ENCODE measurements at regions not wholly inside any gene's neighbourhood (a gene's known extent, or its start where the extent isn't known, plus 50 kb on each side); places are given as distances from the start of the nearest gene placed in this dataset.

GRCh38 chrX:95974096-95974470, 710.6 kb upstream of the DIAPH2 start:
- H3K9ac ChIP-seq (ENCODE audit: insufficient read depth, low read depth, low read length) = no peak overlapping the region
- H4K20me1 ChIP-seq (ENCODE audit: insufficient read depth, low read length) = no peaks in the 10 kb centered on the region
- H3K36me3 ChIP-seq (replicated peaks in 1 of 2; ENCODE audit: control insufficient read depth in 1 of 2, insufficient read depth in 2 of 2, low read length in 2 of 2) = no peaks in the 10 kb centered on the region
- no peaks in the 10 kb centered on the region for H3K9me3 ChIP-seq (ENCODE audit: low read length)
- TF ChIP-seq SIX4 (CRISPR knock-in tag; IDR thresholded peaks at IDR 0.05) = no peak
- TF ChIP-seq ZNF556 (CRISPR knock-in tag; IDR thresholded peaks at IDR 0.05; ENCODE audit: borderline replicate concordance) = no peak
- no peak overlapping the region for H2AFZ ChIP-seq (ENCODE audit: low read length)
- H3K27ac ChIP-seq (ENCODE audit: extremely low read length, insufficient read depth, low read length) = no peak overlapping the region
- in situ Hi-C loops (cut with HindIII; ENCODE audit: extremely low pct_ligation_motif_present, low pct_unique_long_range_greater_than_20kb) = no loop called here
- no peak overlapping the region for H3K4me3 ChIP-seq (replicated peaks in 1 of 3; ENCODE audit: insufficient read depth in 1 of 3, low read depth in 2 of 3, low read length in 3 of 3)
- FAIRE-seq = no peak
- ChIA-PET POLR2A (no interaction called here), CTCF (ENCODE audit: low intra/inter-chr PET ratio, low total read pairs) (no interaction called here)
- H3K4me1 ChIP-seq (ENCODE audit: insufficient read depth, low read length) = no peaks in the 10 kb centered on the region
- no peak for DNase-seq (ENCODE audit: low spot score)
- no peaks in the 10 kb centered on the region for H3K79me2 ChIP-seq (ENCODE audit: insufficient read depth, low read length)
- intact Hi-C loops (cut with micrococcal nuclease; ENCODE audit: unreplicated experiment) = no loop called here
- 0% methylated on average over 4 of the region's 4 CpGs for whole genome bisulfite sequencing (ENCODE audit: low lambda C conversion rate)
- no peaks in the 10 kb centered on the region for H3K27me3 ChIP-seq (ENCODE audit: control insufficient read depth in 1 of 2, insufficient read depth in 2 of 2, low read length in 2 of 2)
- H3K4me2 ChIP-seq (ENCODE audit: low read depth, low read length) = no peak overlapping the region
- no peak for ATAC-seq
- no TSS peak for BruUV-seq (replicated peaks)

GRCh38 chrX:95974890-95975289, 709.8 kb upstream of the DIAPH2 start:
- FAIRE-seq = no peak
- POLR2A ChIA-PET = no interaction called here
- no peaks in the 10 kb centered on the region for H3K36me3 ChIP-seq (replicated peaks in 1 of 2; ENCODE audit: control insufficient read depth in 1 of 2, insufficient read depth in 2 of 2, low read length in 2 of 2)
- H3K27me3 ChIP-seq (ENCODE audit: control insufficient read depth in 1 of 2, insufficient read depth in 2 of 2, low read length in 2 of 2) = no peaks in the 10 kb centered on the region
- H3K9me3 ChIP-seq (ENCODE audit: low read length) = no peaks in the 10 kb centered on the region
- H3K79me2 ChIP-seq (ENCODE audit: insufficient read depth, low read length) = no peaks in the 10 kb centered on the region
- CTCF ChIA-PET (ENCODE audit: low intra/inter-chr PET ratio, low total read pairs) = no interaction called here
- no CpG with 5 or more reads among the region's 5 CpGs for WGBS (ENCODE audit: low lambda C conversion rate)
- H3K9ac ChIP-seq (ENCODE audit: insufficient read depth, low read depth, low read length) = no peak overlapping the region
- ATAC-seq = no peak
- H3K4me2 ChIP-seq (ENCODE audit: low read depth, low read length) = no peak overlapping the region
- no peak overlapping the region for H3K4me3 ChIP-seq (replicated peaks in 1 of 3; ENCODE audit: insufficient read depth in 1 of 3, low read depth in 2 of 3, low read length in 3 of 3)
- no peak overlapping the region for H2AFZ ChIP-seq (ENCODE audit: low read length)
- in situ Hi-C loops (cut with HindIII; ENCODE audit: extremely low pct_ligation_motif_present, low pct_unique_long_range_greater_than_20kb) (no loop called here), intact Hi-C loops (cut with micrococcal nuclease; ENCODE audit: unreplicated experiment) (no loop called here)
- BruUV-seq (replicated peaks) = no TSS peak
- no peak for DNase-seq (ENCODE audit: low spot score)
- H4K20me1 ChIP-seq (ENCODE audit: insufficient read depth, low read length) = no peaks in the 10 kb centered on the region
- H3K4me1 ChIP-seq (ENCODE audit: insufficient read depth, low read length) = no peaks in the 10 kb centered on the region
- H3K27ac ChIP-seq (ENCODE audit: extremely low read length, insufficient read depth, low read length) = no peak overlapping the region
- TF ChIP-seq ZSCAN29 (CRISPR knock-in tag; conservative IDR thresholded peaks at IDR 0.05) (no peak), ZNF660 (CRISPR knock-in tag; IDR thresholded peaks at IDR 0.05; ENCODE audit: borderline replicate concordance, low read depth) (no peak), ZNF570 (CRISPR knock-in tag; IDR thresholded peaks at IDR 0.05; ENCODE audit: borderline replicate concordance) (no peak)
- TF ChIP-seq, protein P1, sequence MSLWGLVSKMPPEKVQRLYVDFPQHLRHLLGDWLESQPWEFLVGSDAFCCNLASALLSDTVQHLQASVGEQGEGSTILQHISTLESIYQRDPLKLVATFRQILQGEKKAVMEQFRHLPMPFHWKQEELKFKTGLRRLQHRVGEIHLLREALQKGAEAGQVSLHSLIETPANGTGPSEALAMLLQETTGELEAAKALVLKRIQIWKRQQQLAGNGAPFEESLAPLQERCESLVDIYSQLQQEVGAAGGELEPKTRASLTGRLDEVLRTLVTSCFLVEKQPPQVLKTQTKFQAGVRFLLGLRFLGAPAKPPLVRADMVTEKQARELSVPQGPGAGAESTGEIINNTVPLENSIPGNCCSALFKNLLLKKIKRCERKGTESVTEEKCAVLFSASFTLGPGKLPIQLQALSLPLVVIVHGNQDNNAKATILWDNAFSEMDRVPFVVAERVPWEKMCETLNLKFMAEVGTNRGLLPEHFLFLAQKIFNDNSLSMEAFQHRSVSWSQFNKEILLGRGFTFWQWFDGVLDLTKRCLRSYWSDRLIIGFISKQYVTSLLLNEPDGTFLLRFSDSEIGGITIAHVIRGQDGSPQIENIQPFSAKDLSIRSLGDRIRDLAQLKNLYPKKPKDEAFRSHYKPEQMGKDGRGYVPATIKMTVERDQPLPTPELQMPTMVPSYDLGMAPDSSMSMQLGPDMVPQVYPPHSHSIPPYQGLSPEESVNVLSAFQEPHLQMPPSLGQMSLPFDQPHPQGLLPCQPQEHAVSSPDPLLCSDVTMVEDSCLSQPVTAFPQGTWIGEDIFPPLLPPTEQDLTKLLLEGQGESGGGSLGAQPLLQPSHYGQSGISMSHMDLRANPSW (CRISPR knock-in tag; IDR thresholded peaks at IDR 0.05; ENCODE audit: borderline replicate concordance) = no peak
- TF ChIP-seq, protein P2, sequence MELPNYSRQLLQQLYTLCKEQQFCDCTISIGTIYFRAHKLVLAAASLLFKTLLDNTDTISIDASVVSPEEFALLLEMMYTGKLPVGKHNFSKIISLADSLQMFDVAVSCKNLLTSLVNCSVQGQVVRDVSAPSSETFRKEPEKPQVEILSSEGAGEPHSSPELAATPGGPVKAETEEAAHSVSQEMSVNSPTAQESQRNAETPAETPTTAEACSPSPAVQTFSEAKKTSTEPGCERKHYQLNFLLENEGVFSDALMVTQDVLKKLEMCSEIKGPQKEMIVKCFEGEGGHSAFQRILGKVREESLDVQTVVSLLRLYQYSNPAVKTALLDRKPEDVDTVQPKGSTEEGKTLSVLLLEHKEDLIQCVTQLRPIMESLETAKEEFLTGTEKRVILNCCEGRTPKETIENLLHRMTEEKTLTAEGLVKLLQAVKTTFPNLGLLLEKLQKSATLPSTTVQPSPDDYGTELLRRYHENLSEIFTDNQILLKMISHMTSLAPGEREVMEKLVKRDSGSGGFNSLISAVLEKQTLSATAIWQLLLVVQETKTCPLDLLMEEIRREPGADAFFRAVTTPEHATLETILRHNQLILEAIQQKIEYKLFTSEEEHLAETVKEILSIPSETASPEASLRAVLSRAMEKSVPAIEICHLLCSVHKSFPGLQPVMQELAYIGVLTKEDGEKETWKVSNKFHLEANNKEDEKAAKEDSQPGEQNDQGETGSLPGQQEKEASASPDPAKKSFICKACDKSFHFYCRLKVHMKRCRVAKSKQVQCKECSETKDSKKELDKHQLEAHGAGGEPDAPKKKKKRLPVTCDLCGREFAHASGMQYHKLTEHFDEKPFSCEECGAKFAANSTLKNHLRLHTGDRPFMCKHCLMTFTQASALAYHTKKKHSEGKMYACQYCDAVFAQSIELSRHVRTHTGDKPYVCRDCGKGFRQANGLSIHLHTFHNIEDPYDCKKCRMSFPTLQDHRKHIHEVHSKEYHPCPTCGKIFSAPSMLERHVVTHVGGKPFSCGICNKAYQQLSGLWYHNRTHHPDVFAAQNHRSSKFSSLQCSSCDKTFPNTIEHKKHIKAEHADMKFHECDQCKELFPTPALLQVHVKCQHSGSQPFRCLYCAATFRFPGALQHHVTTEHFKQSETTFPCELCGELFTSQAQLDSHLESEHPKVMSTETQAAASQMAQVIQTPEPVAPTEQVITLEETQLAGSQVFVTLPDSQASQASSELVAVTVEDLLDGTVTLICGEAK (IDR thresholded peaks at IDR 0.05) = no peak
- TF ChIP-seq, protein P2 (CRISPR knock-in tag; IDR thresholded peaks at IDR 0.05) = no peak

Data from HepG2 (cell line).